Panc1 (cell line): ENCODE measurements at regions not wholly inside any gene's neighbourhood (a gene's known extent, or its start where the extent isn't known, plus 50 kb on each side); places are given as distances from the start of the nearest gene placed in this dataset.

Source experiments
- ATAC-seq: fragments of 200-7000 bp; cut with Tn5 transposase; 2 replicates; pipeline ENCODE4 v1.9.1; 2020; ENCODE audit warnings: mild to moderate bottlenecking, moderate library complexity
- BruUV-seq: library from RNA; stranded (reverse); fragments of 400-500 nt; replicated peaks from 2 replicates; lab custom pipeline; 2021; lab: Mats Ljungman, UMichigan
- CTCF ChIA-PET: fragments of 300-600 bp; sonication (Branson Sonifier 250); formaldehyde crosslinking; loops from one replicate; lab custom pipeline; 2022; ENCODE audit warnings: antibody characterized with exemption; lab: Charles Lee
- POLR2A ChIA-PET: fragments of 300-600 bp; sonication (Branson Sonifier 250); formaldehyde crosslinking; loops from one replicate; lab custom pipeline; 2022; ENCODE audit warnings: antibody characterized with exemption; lab: Charles Lee
- DNase-seq: peaks from one replicate; pipeline ENCODE4 v3.0.0-alpha.2; 2010; ENCODE audit warnings: low read depth, low spot score
- H3K27ac ChIP-seq: 2 replicates; pipeline ENCODE4 v1.5.1; 2011; ENCODE audit warnings: mild to moderate bottlenecking, low read length, inconsistent platforms
- H3K27me3 ChIP-seq: fragments of 200-500 bp; sonication (Bioruptor generic); 2 replicates; pipeline ENCODE4 v1.6.0; 2014; ENCODE audit warnings: low read length, inconsistent platforms; ENCODE audit not compliant: control insufficient read depth, insufficient read depth
- H3K36me3 ChIP-seq: fragments of 200-500 bp; sonication (Bioruptor generic); 2 replicates; pipeline ENCODE4 v1.5.1; 2014; ENCODE audit warnings: inconsistent platforms, mild to moderate bottlenecking, low read length, moderate library complexity; ENCODE audit not compliant: control insufficient read depth, insufficient read depth
- H3K4me1 ChIP-seq: 2 replicates; pipeline ENCODE4 v1.5.1; 2011; ENCODE audit warnings: inconsistent platforms, mild to moderate bottlenecking, low read length, moderate library complexity; ENCODE audit not compliant: control insufficient read depth, insufficient read depth
- H3K4me3 ChIP-seq, 2 experiments: 2 replicates each; pipeline ENCODE4 v1.5.1; 2011 to 2012; ENCODE audit warnings: low read depth in 2 of 2, low read length in 2 of 2, mild to moderate bottlenecking in 2 of 2, inconsistent platforms in 1 of 2, moderate library complexity in 1 of 2
- H3K9me3 ChIP-seq: fragments of 200-500 bp; sonication (Bioruptor generic); 2 replicates; pipeline ENCODE4 v1.5.1; 2014; ENCODE audit warnings: low read depth, mild to moderate bottlenecking, inconsistent platforms, low read length, moderate library complexity; ENCODE audit not compliant: control insufficient read depth, insufficient read depth
- CTCF ChIP-seq: fragments of 450-650 bp; IDR thresholded peaks from 2 replicates; pipeline ENCODE4 v1.5.1; 2017; ENCODE audit warnings: mild to moderate bottlenecking
- POLR2AphosphoS5 ChIP-seq: IDR thresholded peaks from 2 replicates; pipeline ENCODE4 v1.6.1; 2012; ENCODE audit warnings: mild to moderate bottlenecking, low read depth, low read length, moderate library complexity
- SIN3A ChIP-seq: IDR thresholded peaks from 2 replicates; pipeline ENCODE4 v1.6.1; 2012; ENCODE audit warnings: low read depth, mild to moderate bottlenecking, low read length, moderate library complexity, borderline replicate concordance; ENCODE audit not compliant: insufficient read depth
- TCF7L2 ChIP-seq: IDR thresholded peaks from 2 replicates; pipeline ENCODE4 v1.6.1; 2011; ENCODE audit warnings: mild to moderate bottlenecking, low read depth, low read length, inconsistent platforms
- in situ Hi-C: cut with HindIII; loops from 2 replicates; pipeline ENCODE4 v1.10.0; 2016; ENCODE audit warnings: low sequenced_read_pairs, low pct_unique_long_range_greater_than_20kb
- intact Hi-C: fragments of 100-400 bp; cut with micrococcal nuclease; formaldehyde crosslinking; loops from one replicate; pipeline ENCODE4 v1.10.0; 2022; ENCODE audit not compliant: unreplicated experiment
- TF ChIP-seq, protein P1 (sequence below), 2 experiments: IDR thresholded peaks; 2 replicates each; pipeline ENCODE4 v1.6.1; 2011 to 2012; ENCODE audit warnings: low read depth in 2 of 2, control low read depth in 1 of 2, low read length in 1 of 2, mild to moderate bottlenecking in 1 of 2, moderate library complexity in 1 of 2; ENCODE audit not compliant: insufficient read depth in 1 of 2

DNA sequence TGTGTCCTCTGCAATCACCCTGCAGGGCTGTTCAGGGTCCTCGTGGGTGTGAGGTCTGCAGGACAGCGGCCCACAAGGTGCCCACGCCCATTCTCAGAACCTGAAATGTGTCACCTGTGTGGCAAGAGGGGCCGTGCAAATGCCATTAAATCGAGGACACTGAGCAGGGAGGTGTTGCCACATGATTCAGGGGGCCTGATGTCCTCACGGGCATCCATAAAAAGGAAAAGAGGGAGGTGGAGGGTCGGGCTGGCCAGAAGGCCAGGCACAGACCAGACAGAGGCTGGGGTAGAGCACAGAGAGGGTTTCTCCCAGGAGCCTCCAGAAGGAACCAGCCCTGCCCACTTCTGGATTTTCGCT lies 239.6 kb downstream of the ERMARD start:
- in situ Hi-C loops: no loop called here
- no peaks in the 10 kb centered on the region for H3K27me3 ChIP-seq
- H3K4me1 ChIP-seq: no peaks in the 10 kb centered on the region
- ChIA-PET CTCF (no interaction called here), POLR2A (no interaction called here)
- DNase-seq: no peak
- intact Hi-C loops: no loop called here
- no peak overlapping the region for H3K27ac ChIP-seq
- TF ChIP-seq TCF7L2 (no peak), POLR2AphosphoS5 (no peak), CTCF (no peak), SIN3A (no peak)
- TF ChIP-seq, protein P1, sequence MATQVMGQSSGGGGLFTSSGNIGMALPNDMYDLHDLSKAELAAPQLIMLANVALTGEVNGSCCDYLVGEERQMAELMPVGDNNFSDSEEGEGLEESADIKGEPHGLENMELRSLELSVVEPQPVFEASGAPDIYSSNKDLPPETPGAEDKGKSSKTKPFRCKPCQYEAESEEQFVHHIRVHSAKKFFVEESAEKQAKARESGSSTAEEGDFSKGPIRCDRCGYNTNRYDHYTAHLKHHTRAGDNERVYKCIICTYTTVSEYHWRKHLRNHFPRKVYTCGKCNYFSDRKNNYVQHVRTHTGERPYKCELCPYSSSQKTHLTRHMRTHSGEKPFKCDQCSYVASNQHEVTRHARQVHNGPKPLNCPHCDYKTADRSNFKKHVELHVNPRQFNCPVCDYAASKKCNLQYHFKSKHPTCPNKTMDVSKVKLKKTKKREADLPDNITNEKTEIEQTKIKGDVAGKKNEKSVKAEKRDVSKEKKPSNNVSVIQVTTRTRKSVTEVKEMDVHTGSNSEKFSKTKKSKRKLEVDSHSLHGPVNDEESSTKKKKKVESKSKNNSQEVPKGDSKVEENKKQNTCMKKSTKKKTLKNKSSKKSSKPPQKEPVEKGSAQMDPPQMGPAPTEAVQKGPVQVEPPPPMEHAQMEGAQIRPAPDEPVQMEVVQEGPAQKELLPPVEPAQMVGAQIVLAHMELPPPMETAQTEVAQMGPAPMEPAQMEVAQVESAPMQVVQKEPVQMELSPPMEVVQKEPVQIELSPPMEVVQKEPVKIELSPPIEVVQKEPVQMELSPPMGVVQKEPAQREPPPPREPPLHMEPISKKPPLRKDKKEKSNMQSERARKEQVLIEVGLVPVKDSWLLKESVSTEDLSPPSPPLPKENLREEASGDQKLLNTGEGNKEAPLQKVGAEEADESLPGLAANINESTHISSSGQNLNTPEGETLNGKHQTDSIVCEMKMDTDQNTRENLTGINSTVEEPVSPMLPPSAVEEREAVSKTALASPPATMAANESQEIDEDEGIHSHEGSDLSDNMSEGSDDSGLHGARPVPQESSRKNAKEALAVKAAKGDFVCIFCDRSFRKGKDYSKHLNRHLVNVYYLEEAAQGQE (IDR thresholded peaks at IDR 0.05; ENCODE audit: insufficient read depth in 1 of 2, low read depth in 2 of 2, low read length in 1 of 2): no peak
- no peak overlapping the region for H3K4me3 ChIP-seq
- no TSS peak for BruUV-seq
- ATAC-seq: no peak
- H3K9me3 ChIP-seq: no peaks in the 10 kb centered on the region
- no peaks in the 10 kb centered on the region for H3K36me3 ChIP-seq

- DNase-seq (no peak), ATAC-seq (no peak)
- POLR2A ChIA-PET: no interaction called here
- no peaks in the 10 kb centered on the region for H3K36me3 ChIP-seq
- in situ Hi-C loops: no loop called here
- H3K4me3 ChIP-seq: no peak overlapping the region
- CTCF ChIA-PET: no interaction called here
- no peaks in the 10 kb centered on the region for H3K9me3 ChIP-seq
- H3K27me3 ChIP-seq: no peaks in the 10 kb centered on the region
- H3K4me1 ChIP-seq: no peaks in the 10 kb centered on the region
- H3K27ac ChIP-seq: no peak overlapping the region
- intact Hi-C loops: no loop called here
- no TSS peak for BruUV-seq
- TF ChIP-seq, protein P1 (IDR thresholded peaks at IDR 0.05; ENCODE audit: insufficient read depth in 1 of 2, low read depth in 2 of 2, low read length in 1 of 2): no peak
- no peak for TF ChIP-seq CTCF
- TF ChIP-seq TCF7L2: no peak
- no peak for TF ChIP-seq POLR2AphosphoS5
Measured at GRCh38 chr6:169990095-169991030, 238.9 kb downstream of the ERMARD start.
